SK-N-MC (cell line): ENCODE measurements at regions not wholly inside any gene's neighbourhood (a gene's known extent, or its start where the extent isn't known, plus 50 kb on each side); places are given as distances from the start of the nearest gene placed in this dataset.

Experiments used
- EZH2 ChIP-seq: fragments of 200-600 bp; sonication (generic); IDR thresholded peaks from one replicate; pipeline ENCODE4 v1.6.1; 2017; ENCODE audit warnings: antibody characterized with exemption
- POLR2AphosphoS5 ChIP-seq: IDR thresholded peaks from 2 replicates; pipeline ENCODE4 v1.6.1; 2012; ENCODE audit warnings: mild to moderate bottlenecking, low read depth, low read length, borderline replicate concordance

- no peak for TF ChIP-seq POLR2AphosphoS5
- no peak for TF ChIP-seq EZH2
These were observed 113.1 kb upstream of the RNF32 start for GRCh38 chr7:156527458-156527890.
